ENCODE measurements at regions not wholly inside any gene's neighbourhood (a gene's known extent, or its start where the extent isn't known, plus 50 kb on each side); places are given as distances from the start of the nearest gene placed in this dataset.

- TF ChIP-seq RARB (CRISPR knock-in tag; IDR thresholded peaks at IDR 0.05) (no peak), PATZ1 (CRISPR knock-in tag; IDR thresholded peaks at IDR 0.05; ENCODE audit: borderline replicate concordance) (no peak), GLIS3 (CRISPR knock-in tag; IDR thresholded peaks at IDR 0.05) (no peak), TOX (CRISPR knock-in tag; IDR thresholded peaks at IDR 0.05; ENCODE audit: borderline replicate concordance) (no peak)
These were observed 806.1 kb upstream of the ARGLU1 start for GRCh38 chr13:107374038-107374437.
